SIG-M5 treated with dmso at 0.1 percent for 504 hours (cell line): ENCODE measurements at regions not wholly inside any gene's neighbourhood (a gene's known extent, or its start where the extent isn't known, plus 50 kb on each side); places are given as distances from the start of the nearest gene placed in this dataset.

ENCODE experiments used
- DNase-seq: peaks from one replicate; lab custom pipeline; 2025; ENCODE audit not compliant: unreplicated experiment; lab: John Stamatoyannopoulos, UW

- no peak for DNase-seq
Observed at GRCh38 chr9:79127661-79128060, 444.1 kb upstream of the TLE4 start.

- DNase-seq: peak; percentile 24
Observed at GRCh38 chr9:79129865-79130480, 441.8 kb upstream of the TLE4 start.

- no peak for DNase-seq
Observed at GRCh38 chr9:79131246-79131774, 440.5 kb upstream of the TLE4 start.

- no peak for DNase-seq
Observed at GRCh38 chr9:79131824-79132377, 439.9 kb upstream of the TLE4 start.

- DNase-seq: no peak
Observed at GRCh38 chr9:79134654-79135053, 437.1 kb upstream of the TLE4 start.

GRCh38 chr9:79135681-79136415, 435.9 kb upstream of the TLE4 start:
- DNase-seq: no peak

- DNase-seq: peak; percentile 12
Observed at GRCh38 chr9:79140751-79141150, 431.0 kb upstream of the TLE4 start.

- DNase-seq: no peak
Observed at GRCh38 chr9:79143211-79143610, 428.6 kb upstream of the TLE4 start.

GRCh38 chr9:79145442-79145841, 426.3 kb upstream of the TLE4 start:
- DNase-seq: no peak

- DNase-seq: no peak
Observed at GRCh38 chr9:79149585-79149984, 422.2 kb upstream of the TLE4 start.

- no peak for DNase-seq
Observed at GRCh38 chr9:79151791-79152190, 420.0 kb upstream of the TLE4 start.

GRCh38 chr9:79152306-79152705, 419.5 kb upstream of the TLE4 start:
- DNase-seq: no peak

- DNase-seq: no peak
Observed at GRCh38 chr9:79154806-79155205, 417.0 kb upstream of the TLE4 start.

GRCh38 chr9:79155308-79155707, 416.5 kb upstream of the TLE4 start:
- no peak for DNase-seq

GRCh38 chr9:79163544-79163943, 408.2 kb upstream of the TLE4 start:
- no peak for DNase-seq

GRCh38 chr9:79164406-79164805, 407.4 kb upstream of the TLE4 start:
- DNase-seq: no peak

GRCh38 chr9:79165020-79165780, 406.6 kb upstream of the TLE4 start:
- peak; percentile 21 for DNase-seq

GRCh38 chr9:79166005-79166404, 405.8 kb upstream of the TLE4 start:
- peak; percentile 2 for DNase-seq

GRCh38 chr9:79170643-79171042, 401.1 kb upstream of the TLE4 start:
- no peak for DNase-seq

GRCh38 chr9:79173932-79174331, 397.8 kb upstream of the TLE4 start:
- no peak for DNase-seq

GRCh38 chr9:79176014-79176697, 395.6 kb upstream of the TLE4 start:
- DNase-seq: no peak
